ENCODE measurements at regions not wholly inside any gene's neighbourhood (a gene's known extent, or its start where the extent isn't known, plus 50 kb on each side); places are given as distances from the start of the nearest gene placed in this dataset.

DNA sequence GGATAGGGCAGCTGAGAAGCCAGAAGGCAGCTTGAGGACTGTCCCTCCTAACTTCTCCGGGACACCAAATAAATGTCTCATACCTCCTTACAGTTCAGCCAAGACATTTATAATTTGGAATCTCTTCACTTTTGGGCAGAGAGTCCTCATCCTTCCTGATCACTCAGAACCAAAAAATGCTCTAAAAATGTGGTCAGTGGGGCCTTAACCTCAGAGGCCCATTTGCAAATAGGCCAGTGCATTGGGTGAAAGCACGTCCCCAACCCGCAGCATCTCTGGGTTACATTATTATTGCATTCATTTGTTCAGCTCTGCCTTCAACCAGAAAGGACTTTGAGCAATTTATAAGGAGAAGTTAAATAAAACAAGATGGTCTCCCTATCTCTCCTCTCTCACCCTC is 112.4 kb upstream of the IRX3 start:
- TF ChIP-seq, protein P1, sequence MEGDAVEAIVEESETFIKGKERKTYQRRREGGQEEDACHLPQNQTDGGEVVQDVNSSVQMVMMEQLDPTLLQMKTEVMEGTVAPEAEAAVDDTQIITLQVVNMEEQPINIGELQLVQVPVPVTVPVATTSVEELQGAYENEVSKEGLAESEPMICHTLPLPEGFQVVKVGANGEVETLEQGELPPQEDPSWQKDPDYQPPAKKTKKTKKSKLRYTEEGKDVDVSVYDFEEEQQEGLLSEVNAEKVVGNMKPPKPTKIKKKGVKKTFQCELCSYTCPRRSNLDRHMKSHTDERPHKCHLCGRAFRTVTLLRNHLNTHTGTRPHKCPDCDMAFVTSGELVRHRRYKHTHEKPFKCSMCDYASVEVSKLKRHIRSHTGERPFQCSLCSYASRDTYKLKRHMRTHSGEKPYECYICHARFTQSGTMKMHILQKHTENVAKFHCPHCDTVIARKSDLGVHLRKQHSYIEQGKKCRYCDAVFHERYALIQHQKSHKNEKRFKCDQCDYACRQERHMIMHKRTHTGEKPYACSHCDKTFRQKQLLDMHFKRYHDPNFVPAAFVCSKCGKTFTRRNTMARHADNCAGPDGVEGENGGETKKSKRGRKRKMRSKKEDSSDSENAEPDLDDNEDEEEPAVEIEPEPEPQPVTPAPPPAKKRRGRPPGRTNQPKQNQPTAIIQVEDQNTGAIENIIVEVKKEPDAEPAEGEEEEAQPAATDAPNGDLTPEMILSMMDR (conservative IDR thresholded peaks at IDR 0.05 in 1 of 2, IDR thresholded peaks at IDR 0.05 in 1 of 2; ENCODE audit: extremely low read depth in 1 of 2, insufficient read depth in 1 of 2, low read depth in 1 of 2, low read length in 2 of 2): no peak
- no peak for TF ChIP-seq EZH2 (IDR thresholded peaks at IDR 0.05; ENCODE audit: borderline replicate concordance, low read length)
